GM19193 (cell line): ENCODE measurements at regions not wholly inside any gene's neighbourhood (a gene's known extent, or its start where the extent isn't known, plus 50 kb on each side); places are given as distances from the start of the nearest gene placed in this dataset.

Experiments used
- POLR2A ChIP-seq: IDR thresholded peaks from 4 replicates; pipeline ENCODE4 v1.6.1; 2011; ENCODE audit not compliant: insufficient read depth, insufficient read length; ENCODE audit errors: extremely low read depth

DNA sequence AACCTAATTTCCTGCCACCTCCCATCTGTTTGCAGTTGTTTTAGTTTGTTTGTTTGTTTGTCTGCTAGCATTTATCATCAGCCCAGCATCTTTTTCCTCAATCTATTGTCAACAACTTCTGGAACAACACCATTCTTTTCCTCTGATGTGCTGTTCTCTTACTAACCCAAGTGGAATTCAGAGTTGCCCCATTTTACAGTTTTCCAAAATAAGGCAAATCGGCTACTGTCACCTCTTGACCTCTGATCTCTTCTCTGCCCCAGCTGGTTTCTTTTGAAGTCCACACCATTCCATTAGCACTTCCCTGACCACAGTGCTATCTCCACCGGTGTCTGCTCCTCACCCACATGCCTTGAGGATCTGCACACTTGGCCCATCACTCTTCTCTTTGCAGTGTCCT is 102.4 kb downstream of the EFNB2 start:
- TF ChIP-seq POLR2A = no peak

DNA sequence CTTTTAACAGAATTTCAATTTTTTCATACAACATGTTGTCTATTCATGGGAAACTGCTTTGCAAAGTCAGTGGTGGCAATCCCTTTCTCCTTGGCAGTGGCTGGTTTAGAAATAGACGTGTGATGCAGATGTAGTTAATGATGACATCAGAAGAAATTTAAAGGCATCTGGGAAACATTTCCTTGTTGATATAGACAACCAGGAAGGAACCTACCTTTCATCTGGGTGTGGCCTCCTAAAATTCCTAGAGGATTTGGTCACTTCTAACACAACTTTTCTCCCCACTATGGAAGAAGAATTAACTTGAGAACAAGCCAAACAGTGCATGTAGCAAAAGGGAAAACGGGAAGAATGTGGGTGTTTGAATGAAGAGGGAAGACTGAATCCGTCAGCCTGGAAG is 102.8 kb downstream of the EFNB2 start:
- TF ChIP-seq POLR2A = no peak

DNA sequence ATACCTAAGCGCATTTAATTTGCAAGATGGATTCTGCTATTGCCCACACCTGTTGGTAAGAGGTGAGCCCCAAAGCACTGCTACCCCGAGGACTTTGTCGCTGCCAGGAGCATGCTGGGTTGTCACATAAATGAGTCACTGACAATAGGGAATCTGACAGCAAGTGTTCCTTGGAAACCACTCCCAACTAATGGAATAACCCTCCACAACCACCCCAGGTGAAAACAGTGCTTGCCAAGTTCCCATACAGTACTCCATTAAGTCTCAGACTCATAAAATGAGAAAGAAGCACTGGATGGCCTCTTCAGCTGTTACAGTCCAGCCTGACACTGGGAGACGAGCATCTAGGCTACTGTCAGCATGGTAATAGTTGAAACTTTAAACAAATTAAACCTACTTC is 108.6 kb downstream of the EFNB2 start:
- no peak for TF ChIP-seq POLR2A

DNA sequence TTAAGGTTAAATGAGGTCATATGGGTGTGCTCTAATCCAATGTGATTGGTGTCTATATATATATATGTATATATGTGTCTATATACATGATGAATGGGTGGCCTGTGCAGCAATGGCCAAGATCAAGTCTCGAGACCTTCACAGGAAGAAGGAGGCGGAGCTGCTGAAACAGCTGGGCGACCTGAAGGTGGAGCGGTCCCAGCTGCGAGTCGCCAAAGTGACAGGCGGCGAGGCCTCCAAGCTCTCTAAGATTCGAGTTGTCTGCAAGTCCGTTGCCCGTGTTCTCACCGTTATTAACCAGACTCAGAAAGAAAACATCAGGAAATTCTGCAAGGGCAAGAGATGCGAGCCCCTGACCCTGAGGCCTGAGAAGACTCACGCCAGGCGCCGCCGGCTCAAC is 109.8 kb downstream of the EFNB2 start:
- TF ChIP-seq POLR2A = no peak

DNA sequence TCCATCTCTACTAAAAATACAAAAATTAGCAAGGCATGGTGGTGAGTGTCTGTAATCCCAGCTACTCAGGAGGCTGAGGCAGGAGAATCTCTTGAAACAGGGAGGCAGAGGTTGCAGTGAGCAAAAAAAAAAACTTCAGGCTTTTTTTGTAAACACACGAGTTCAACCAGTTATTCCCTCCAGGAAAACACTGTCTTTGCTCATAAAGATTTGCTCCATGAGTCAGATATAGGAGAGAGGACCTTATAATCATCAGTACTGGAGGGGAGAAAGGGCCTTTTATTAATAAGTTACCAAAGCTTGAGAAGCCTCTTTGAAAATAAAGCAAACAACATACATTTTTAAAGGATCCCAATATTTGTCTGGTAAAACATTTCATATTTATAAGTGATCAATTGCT is 110.7 kb downstream of the EFNB2 start:
- no peak for TF ChIP-seq POLR2A

DNA sequence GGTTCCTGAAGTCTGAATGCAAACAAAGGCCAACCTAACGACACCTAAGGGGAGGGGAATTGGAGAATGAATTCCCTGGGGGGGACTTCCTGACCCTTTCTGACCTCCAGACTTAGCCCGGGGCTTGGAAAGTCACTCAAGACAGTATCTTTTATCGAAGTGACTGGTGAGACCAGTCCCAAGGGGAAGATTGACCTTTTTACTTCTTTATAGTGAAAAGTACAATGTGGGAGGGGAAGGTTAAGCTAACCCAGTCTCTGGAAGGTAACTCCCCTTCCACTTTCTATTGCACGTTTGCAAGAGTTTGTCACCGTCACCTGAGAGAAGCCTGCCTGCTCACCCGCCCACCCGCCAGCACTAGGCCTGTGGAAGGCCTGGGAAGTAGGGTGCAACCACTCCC is 111.9 kb downstream of the EFNB2 start:
- no peak for TF ChIP-seq POLR2A

DNA sequence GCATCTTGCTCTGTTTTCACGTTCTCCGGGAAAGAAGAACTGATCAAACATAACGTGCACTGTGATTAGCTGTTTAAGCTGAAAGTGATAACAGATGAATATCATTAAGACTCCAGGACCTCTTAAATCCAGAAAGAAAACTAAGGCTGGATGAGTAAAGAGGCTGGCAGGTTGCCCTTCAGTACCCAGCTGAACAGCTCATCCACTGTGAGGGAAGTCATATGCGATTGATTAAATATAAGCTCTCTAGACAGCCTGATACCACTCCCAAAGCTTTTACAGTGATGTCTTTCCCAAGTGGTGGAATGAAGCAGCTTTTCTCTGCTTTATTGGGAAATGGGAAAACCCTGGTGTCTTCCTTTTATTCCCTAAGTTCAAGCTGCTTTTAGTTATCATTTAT is 116.9 kb downstream of the EFNB2 start:
- TF ChIP-seq POLR2A = no peak

DNA sequence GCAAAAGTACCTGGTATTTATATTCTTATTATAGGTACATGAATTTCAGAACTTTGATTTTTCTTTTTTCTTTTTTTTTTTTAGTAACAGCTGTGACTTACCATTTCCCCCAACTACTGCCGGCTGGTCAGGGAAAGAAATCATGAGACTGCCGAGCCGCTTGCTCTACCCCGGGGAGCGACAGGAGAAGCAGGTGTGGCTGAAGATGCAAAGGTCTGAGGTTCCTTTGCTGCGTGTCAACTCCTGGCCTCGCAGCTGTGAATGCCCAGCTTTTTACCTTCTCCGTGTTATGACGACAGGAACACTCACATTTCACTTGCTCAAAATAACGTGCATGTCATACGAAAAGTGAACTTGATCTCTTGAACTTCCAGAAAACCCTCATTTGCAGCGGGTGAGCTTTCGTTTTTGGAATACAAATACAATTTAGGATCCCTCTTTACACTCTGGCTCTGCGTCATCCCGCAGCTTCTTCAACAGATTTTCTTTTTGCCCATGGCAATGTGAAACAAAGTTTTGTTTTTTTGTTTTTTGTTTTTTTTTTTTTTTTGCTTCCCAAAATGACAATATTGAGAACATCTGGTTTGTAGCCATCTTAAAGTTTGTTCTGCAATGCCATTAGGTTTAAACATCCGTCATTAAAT is 117.9 kb downstream of the EFNB2 start:
- TF ChIP-seq POLR2A = no peak

DNA sequence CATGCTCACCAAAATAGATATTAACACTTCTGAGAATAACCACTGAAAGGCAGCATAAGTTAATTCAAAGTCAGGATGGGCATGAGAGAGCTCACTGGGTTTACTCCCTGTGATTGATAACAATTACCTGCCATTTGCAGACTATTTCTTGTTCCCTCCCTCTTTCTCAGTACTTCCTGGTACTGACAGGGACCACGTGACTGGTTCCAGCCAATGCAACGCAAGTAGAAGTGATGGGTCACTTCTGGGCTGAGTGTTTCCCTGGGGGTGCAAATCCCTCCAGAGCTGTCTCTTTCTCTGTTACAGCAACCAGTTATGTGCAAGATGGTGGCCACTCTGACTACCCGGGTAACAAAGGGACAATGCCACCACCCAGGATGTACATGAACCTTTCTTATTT is 118.8 kb downstream of the EFNB2 start:
- no peak for TF ChIP-seq POLR2A

DNA sequence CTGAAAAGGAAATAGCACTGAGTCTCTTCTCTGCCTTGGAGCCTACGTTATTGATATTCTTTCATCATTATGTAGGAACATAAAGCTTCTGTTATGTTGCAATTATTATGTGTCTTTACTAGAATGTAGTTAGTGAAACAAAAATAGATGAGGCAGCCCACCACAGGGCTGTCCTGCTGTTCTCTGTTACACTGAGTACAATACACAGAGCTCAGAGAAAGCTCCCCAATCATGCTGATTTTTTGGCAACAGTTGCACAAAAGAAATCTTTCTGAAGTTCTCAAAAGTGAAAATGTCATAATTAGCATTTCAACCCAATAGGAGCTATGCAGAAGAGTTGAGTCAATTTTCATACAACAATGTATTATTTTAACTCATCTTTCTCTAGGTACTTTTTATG is 119.5 kb downstream of the EFNB2 start:
- no peak for TF ChIP-seq POLR2A

DNA sequence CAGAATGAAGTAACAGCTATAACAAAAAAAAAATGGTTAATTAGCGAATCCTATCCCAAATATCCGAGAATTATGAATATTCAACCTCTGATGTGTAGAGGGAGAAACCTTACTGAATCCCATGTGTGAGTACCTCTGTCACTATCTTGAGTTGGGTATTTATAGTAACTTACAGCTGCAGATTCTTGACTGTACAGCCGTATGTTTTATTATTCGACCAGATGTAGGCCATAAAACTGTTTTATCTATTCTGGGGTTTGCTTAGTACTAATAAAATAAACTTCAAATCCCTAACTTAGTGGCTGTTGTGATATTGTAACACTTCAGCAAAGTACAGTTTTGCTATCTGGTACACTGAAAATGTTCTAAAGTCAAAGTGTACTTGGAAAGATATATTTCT is 120.0 kb downstream of the EFNB2 start:
- TF ChIP-seq POLR2A = no peak

DNA sequence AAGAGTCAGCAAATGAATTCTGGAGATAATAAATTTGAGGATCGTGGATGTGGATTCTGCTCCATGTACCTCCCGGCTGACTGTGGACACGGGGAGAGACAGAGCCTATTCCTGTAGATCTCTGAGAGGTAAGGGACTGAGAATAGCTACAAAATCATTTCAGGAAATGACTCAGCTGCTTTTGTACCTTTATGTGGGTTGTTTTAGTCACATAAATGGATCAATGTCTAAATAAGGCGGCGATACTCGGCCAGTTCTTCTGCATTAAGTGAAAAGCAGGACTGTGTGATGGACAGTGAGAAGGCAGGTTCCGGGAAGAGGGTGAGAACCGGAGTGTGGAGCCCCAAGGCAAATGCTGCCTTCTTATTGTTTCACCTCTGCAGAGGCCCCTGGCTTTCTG is 128.1 kb downstream of the EFNB2 start:
- no peak for TF ChIP-seq POLR2A

DNA sequence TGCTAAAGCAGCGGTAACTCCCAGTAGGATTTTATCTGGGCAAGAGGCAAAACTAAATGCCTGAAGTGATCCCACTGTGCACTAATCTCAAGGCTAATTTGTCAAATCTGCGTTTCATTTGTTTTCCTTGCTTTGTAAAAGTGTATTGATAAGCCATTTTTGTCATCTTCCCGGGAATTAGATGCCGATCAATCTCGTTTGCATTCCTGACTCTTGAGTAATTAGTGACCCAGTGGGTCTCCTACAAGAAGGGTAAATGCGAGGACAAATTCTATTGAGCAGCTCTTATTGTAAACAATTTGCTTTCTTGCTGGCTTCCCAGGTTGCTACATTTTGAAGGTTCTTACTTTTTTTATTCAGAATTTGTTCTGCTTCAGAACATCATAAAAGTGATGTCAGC is 129.7 kb downstream of the EFNB2 start:
- no peak for TF ChIP-seq POLR2A

DNA sequence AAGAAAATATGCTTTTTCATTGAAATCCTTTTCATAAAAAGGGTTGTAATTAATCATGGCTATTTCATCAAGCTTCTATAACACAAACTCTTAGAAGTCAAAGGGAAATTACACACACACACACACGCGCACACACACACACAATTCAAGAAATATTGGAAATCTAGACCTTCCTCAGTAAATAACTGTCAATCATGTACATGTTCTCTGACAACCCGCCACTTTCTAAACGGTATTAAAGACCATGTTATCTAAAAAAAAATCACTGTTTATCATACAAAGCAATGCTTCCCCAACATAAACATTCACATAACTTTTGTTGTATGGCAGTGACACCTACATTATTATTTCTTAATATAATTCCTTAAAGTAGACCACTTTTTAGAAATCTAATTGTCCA is 132.2 kb downstream of the EFNB2 start:
- no peak for TF ChIP-seq POLR2A

DNA sequence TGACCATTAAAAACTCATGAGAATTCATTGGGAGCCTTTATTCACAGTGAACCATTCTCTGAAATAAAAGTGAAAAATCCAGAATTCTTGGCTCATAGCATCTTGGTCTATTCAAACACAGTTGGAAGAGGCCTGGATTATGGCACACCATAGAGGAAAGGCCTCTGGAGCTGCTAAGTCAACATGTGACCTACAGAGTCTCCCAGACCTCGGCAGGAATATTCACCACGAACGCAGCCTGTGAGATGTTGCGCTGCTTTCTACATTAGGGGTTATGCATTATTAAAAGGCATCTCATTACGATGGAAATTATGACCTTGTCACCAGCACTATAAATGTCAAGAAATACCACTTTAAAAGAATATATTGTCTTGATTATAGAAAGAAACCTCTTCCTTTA is 132.6 kb downstream of the EFNB2 start:
- no peak for TF ChIP-seq POLR2A

DNA sequence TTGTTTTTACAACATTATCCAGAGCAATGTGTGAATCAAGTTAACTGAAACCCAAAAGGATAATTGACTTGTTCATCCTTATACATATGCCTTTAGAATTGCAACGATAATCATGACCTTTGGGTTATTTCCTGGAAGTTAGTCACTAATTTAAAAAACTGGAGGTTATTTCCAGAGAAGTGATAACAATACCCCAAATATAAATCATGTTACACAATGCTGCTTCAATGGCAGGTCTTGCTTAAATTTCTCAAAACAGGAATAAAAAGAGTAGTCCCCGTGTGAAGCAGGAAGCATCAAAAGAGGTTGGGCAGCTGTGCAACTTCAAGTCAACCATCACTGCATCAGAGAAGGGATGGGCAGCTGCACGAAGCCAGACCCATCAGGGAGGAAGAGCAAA is 134.4 kb downstream of the EFNB2 start:
- TF ChIP-seq POLR2A = no peak

DNA sequence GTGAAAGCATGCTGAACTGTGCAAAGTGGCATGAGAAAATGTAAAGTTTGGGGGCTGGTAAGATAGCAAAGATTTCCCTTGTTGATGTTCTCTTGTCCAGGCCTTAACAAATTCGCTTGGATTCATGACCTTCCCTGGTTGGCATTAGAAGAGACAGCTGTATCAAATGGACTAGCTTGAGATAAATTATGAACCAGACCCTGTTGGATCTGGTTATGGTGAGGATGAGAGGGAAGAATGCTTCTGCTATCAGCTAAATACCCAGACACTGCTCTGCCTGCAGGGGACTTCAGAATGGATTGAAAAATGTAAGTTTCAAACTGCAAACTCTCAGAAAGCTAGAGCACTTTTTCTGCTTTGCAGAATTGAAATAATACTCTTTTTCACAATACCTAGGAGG is 135.2 kb downstream of the EFNB2 start:
- TF ChIP-seq POLR2A = no peak

DNA sequence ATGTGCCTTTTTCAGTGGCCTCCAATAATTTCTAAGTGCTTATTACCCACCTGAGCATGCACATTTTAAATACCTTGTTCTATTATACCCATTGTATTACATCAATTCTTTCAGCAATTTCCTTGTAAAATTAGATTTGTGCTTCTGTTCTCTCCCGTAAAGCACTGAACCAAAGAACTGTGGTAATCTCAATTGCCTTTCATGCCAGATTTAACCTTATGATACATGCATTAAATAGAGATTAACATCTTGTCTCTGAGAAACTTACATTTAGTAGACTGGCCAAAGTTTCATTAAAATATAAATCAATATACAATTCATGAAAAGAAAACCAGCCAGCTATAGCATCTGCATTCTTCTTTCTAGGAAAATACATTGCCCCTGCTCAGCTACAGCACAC is 137.2 kb downstream of the EFNB2 start:
- no peak for TF ChIP-seq POLR2A

DNA sequence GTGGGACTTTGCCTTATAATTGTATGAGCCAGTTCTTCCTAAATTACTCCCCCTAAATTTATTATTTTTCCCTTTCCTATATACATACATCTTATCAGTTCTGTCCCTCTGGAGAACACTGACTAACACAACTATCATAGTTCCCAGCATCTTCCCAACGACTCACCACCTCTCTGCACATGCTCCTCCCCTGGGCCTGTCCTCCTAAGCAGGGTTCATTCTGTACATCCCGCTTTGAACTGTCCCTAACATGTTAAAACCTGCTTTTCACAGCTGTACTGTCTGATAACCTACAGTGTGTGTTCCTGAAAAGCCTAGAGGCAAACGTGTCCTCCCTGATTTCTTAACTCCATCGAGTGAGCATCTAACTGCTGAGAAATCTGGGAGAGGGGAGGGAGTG is 141.7 kb downstream of the EFNB2 start:
- no peak for TF ChIP-seq POLR2A

DNA sequence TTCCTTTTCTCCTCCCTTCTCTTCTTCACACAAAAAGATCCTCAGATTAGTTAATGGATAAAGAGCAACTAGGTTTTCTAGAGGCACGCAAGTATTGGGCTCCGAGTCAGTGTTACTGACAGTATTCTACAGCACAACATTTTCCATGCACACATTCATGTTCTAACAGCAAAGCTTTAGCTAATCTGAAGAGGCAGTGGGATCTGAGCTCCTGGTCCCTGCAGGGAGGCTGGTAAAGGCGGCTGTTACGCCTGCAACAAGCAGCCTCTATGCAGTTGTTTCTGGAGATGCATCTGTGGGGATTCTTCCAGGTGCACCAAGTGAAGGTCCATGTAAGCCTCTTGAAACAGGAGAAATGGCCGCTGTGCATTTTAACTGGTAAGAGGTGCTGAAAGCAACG is 143.8 kb downstream of the EFNB2 start:
- TF ChIP-seq POLR2A = no peak
